Endothelial cell of umbilical vein (primary cell): ENCODE measurements at regions not wholly inside any gene's neighbourhood (a gene's known extent, or its start where the extent isn't known, plus 50 kb on each side); places are given as distances from the start of the nearest gene placed in this dataset.
"Not testable (repeated sequence)": the region's sequence is repeated elsewhere in the genome, so short reads cannot be mapped to it uniquely, and the experiment has no call there.

Experiments used
- BruUV-seq: library from RNA; stranded (reverse); fragments of 400-500 nt; replicated peaks from 2 replicates; lab custom pipeline; 2021; lab: Mats Ljungman, UMichigan
- CTCF ChIA-PET: fragments of 300-600, 350-600 bp; sonication (Branson Sonifier 250); formaldehyde crosslinking; loops from one replicate; lab custom pipeline; 2021; ENCODE audit warnings: antibody characterized with exemption, inconsistent platforms; lab: Charles Lee
- POLR2A ChIA-PET: fragments of 300-600, 350-600 bp; sonication (Branson Sonifier 250); formaldehyde crosslinking; loops from one replicate; lab custom pipeline; 2021; ENCODE audit warnings: antibody characterized with exemption, inconsistent platforms; lab: Charles Lee
- DNase-seq: peaks from one replicate; pipeline ENCODE4 v3.0.0-alpha.2; 2011; ENCODE audit warnings: low read depth, low spot score
- FAIRE-seq: peaks from 2 replicates; lab custom pipeline; 2011; peaks lifted over from hg19 to GRCh38; lab: Jason Lieb, UNC
- H2AFZ ChIP-seq: 2 replicates; pipeline ENCODE4 v1.6.0; 2012; ENCODE audit warnings: low read depth, low read length, control low read depth, inconsistent platforms
- H3K27ac ChIP-seq: 2 replicates; pipeline ENCODE4 v1.5.1; 2011; ENCODE audit warnings: low read depth, mild to moderate bottlenecking, control low read depth, low read length, moderate library complexity; ENCODE audit not compliant: insufficient read depth
- H3K27me3 ChIP-seq, 2 experiments: 2 replicates each; pipeline versions ENCODE4 v1.6.0 to v1.6.1; 2011; ENCODE audit warnings: low read length in 2 of 2, mixed read lengths in 1 of 2; ENCODE audit not compliant: control insufficient read depth in 2 of 2, insufficient read depth in 2 of 2
- H3K36me3 ChIP-seq, 2 experiments: 2 replicates in 1 of 2; 3 replicates in 1 of 2; pipeline ENCODE4 v1.5.1; 2011; ENCODE audit warnings: low read length in 2 of 2, mild to moderate bottlenecking in 1 of 2, moderate library complexity in 1 of 2; ENCODE audit not compliant: control insufficient read depth in 2 of 2, insufficient read depth in 2 of 2; ENCODE audit errors: extremely low read depth in 1 of 2
- H3K4me1 ChIP-seq: 3 replicates; pipeline ENCODE4 v1.5.1; 2011; ENCODE audit warnings: mild to moderate bottlenecking, low read length; ENCODE audit not compliant: control insufficient read depth, insufficient read depth; ENCODE audit errors: extremely low read depth
- H3K4me2 ChIP-seq: 2 replicates; pipeline ENCODE4 v1.6.1; 2011; ENCODE audit warnings: low read length, control low read depth, mixed read lengths; ENCODE audit not compliant: insufficient read depth
- H3K4me3 ChIP-seq, 3 experiments: fragments of 200-600 bp in 1 of 3; sonication (generic), shearing (Covaris generic) in 1 of 3; replicated peaks in 1 of 3; 2 replicates each; pipeline ENCODE4 v1.5.1; 2011 to 2016; ENCODE audit warnings: control low read depth in 3 of 3, low read length in 3 of 3, mild to moderate bottlenecking in 2 of 3, inconsistent platforms in 1 of 3, low read depth in 1 of 3, moderate library complexity in 1 of 3; ENCODE audit not compliant: insufficient read depth in 1 of 3
- H3K79me2 ChIP-seq: 2 replicates; pipeline ENCODE4 v1.6.0; 2012; ENCODE audit warnings: low read length, inconsistent platforms; ENCODE audit not compliant: control insufficient read depth, insufficient read depth
- H3K9ac ChIP-seq: replicated peaks from 2 replicates; pipeline ENCODE3; 2011; ENCODE audit warnings: low read length, control low read depth; ENCODE audit not compliant: insufficient read depth; ENCODE audit errors: extremely low read depth
- H3K9me1 ChIP-seq: replicated peaks from 3 replicates; pipeline ENCODE4 v1.6.0; 2011; ENCODE audit warnings: mild to moderate bottlenecking, low read length; ENCODE audit not compliant: control insufficient read depth, insufficient read depth; ENCODE audit errors: extremely low read depth
- H3K9me3 ChIP-seq: replicated peaks from 2 replicates; pipeline ENCODE4 v1.5.1; 2012; ENCODE audit warnings: low read length, inconsistent platforms; ENCODE audit not compliant: control insufficient read depth, insufficient read depth
- H4K20me1 ChIP-seq: replicated peaks from 2 replicates; pipeline ENCODE3; 2011; ENCODE audit warnings: mild to moderate bottlenecking, low read length; ENCODE audit not compliant: control insufficient read depth, insufficient read depth; ENCODE audit errors: extremely low read depth
- CTCF ChIP-seq, 2 donors: IDR thresholded peaks; 1 replicate in 1 of 2; 2 replicates in 1 of 2; pipeline ENCODE4 v1.5.1; 2011; ENCODE audit warnings: low read length in 2 of 2, mild to moderate bottlenecking in 2 of 2, moderate library complexity in 2 of 2, control low read depth in 1 of 2, inconsistent platforms in 1 of 2, low read depth in 1 of 2; ENCODE audit not compliant: insufficient read depth in 1 of 2; ENCODE audit errors: extremely low read depth in 1 of 2
- EZH2 ChIP-seq: IDR thresholded peaks from 2 replicates; pipeline ENCODE4 v1.6.1; 2012; ENCODE audit warnings: borderline replicate concordance, low read depth, mild to moderate bottlenecking, moderate library complexity, low read length, inconsistent platforms; ENCODE audit not compliant: severe bottlenecking
- FOS ChIP-seq: IDR thresholded peaks from 2 replicates; pipeline ENCODE4 v1.6.1; 2011; ENCODE audit warnings: mild to moderate bottlenecking, low read length, moderate library complexity, borderline replicate concordance; ENCODE audit not compliant: insufficient read depth
- GATA2 ChIP-seq: IDR thresholded peaks from 2 replicates; pipeline ENCODE4 v1.7.0; 2011; ENCODE audit warnings: low read depth, mild to moderate bottlenecking, moderate library complexity, mixed read lengths, low read length; ENCODE audit not compliant: insufficient read length, insufficient read depth
- JUN ChIP-seq: IDR thresholded peaks from 2 replicates; pipeline ENCODE4 v1.6.1; 2011; ENCODE audit warnings: borderline replicate concordance, low read depth; ENCODE audit not compliant: insufficient read length, insufficient read depth
- MAX ChIP-seq: IDR thresholded peaks from 2 replicates; pipeline ENCODE4 v1.6.1; 2011; ENCODE audit not compliant: insufficient read depth, insufficient read length
- MYC ChIP-seq: IDR thresholded peaks from one replicate; pipeline ENCODE4 v1.6.1; 2011; ENCODE audit warnings: mild to moderate bottlenecking, low read depth, low read length
- POLR2A ChIP-seq: IDR thresholded peaks from 2 replicates; pipeline ENCODE4 v1.6.1; 2012; ENCODE audit warnings: low read depth, mild to moderate bottlenecking, control low read depth, low read length
- POLR2AphosphoS5 ChIP-seq: IDR thresholded peaks from 2 replicates; pipeline ENCODE4 v1.6.1; 2012; ENCODE audit warnings: low read depth, mild to moderate bottlenecking, control low read depth, low read length, moderate library complexity; ENCODE audit not compliant: insufficient read depth
- dilution Hi-C: fragments of 300-500 bp; cut with MboI; formaldehyde crosslinking; loops from one replicate; pipeline ENCODE4 v1.15.0; 2019; ENCODE audit warnings: low sequenced_read_pairs; ENCODE audit not compliant: extremely low pct_ligation_motif_present
- intact Hi-C: fragments of 100-400 bp; cut with micrococcal nuclease; formaldehyde crosslinking; loops from one replicate; pipeline ENCODE4 v1.10.0; 2022

DNA sequence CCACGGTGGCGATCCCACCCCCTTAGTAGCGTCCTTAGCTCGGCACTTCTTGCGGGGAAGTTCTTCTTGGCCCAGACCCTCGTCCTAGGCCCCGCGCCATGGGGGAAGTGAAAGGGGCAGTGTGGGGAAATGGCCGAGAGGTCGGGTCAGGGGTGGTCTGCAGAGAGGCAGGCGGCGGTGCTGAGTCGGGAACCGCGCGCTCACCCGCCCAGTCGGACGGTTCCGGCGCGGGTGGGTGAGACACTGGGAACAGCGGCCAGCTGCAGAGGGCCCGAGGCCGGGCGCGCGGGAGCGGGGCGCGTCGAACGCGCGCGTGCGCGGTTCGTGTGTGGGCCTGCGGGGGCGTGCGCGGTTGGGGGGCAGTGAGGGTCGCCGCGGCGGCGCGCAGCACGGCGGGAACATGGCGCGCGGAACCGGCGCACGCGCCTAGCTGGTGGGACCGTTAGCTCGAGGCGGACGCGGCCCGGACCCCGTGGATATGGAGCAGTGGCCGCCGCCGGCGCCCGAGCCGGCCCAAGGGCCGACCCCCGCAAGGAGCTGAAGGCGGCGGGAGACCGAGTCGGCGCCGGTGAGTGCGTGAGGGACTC, 246.9 kb downstream of the GOLGA6L6 start:
- Histone ChIP-seq H3K79me2 (no peaks in the 10 kb centered on the region), H2AFZ (no peak overlapping the region), H3K9me1 (no peaks in the 10 kb centered on the region), H3K27me3 (no peaks in the 10 kb centered on the region), H3K4me3 (no peak overlapping the region), H3K27ac (no peak overlapping the region), H3K9ac (no peak overlapping the region), H3K36me3 (no peaks in the 10 kb centered on the region), H3K4me1 (no peaks in the 10 kb centered on the region), H3K4me2 (no peak overlapping the region), H4K20me1 (no peaks in the 10 kb centered on the region), H3K9me3 (peaks cover 30% of the 10 kb centered on the region)
- no TSS peak for BruUV-seq
- TF ChIP-seq JUN = no peak
- TF ChIP-seq POLR2A = no peak
- TF ChIP-seq MAX = no peak
- no peak for TF ChIP-seq GATA2
- TF ChIP-seq FOS = no peak
- no peak for TF ChIP-seq EZH2
- TF ChIP-seq POLR2AphosphoS5 = no peak
- TF ChIP-seq CTCF (IDR thresholded peaks at IDR 0.05; ENCODE audit: extremely low read depth in 1 of 2, insufficient read depth in 1 of 2, low read depth in 1 of 2, low read length in 2 of 2) = no peak
- no peak for TF ChIP-seq MYC
- dilution Hi-C loops (no loop called here), intact Hi-C loops (no loop called here)
- no peak for FAIRE-seq
- ChIA-PET CTCF (no interaction called here), POLR2A (no interaction called here)
- DNase-seq = no peak

GRCh38 chr15:20292422-20293005, 249.1 kb downstream of the GOLGA6L6 start:
- H3K4me3 ChIP-seq, H3K27me3 ChIP-seq, POLR2A ChIA-PET, H3K4me2 ChIP-seq, DNase-seq, H3K27ac ChIP-seq, H3K36me3 ChIP-seq, H3K4me1 ChIP-seq, H4K20me1 ChIP-seq, dilution Hi-C loops, CTCF ChIA-PET, H2AFZ ChIP-seq, H3K79me2 ChIP-seq, intact Hi-C loops, BruUV-seq, FAIRE-seq, H3K9me1 ChIP-seq, H3K9ac ChIP-seq: not testable (repeated sequence)
- H3K9me3 ChIP-seq = peaks cover 34% of the 10 kb centered on the region

DNA sequence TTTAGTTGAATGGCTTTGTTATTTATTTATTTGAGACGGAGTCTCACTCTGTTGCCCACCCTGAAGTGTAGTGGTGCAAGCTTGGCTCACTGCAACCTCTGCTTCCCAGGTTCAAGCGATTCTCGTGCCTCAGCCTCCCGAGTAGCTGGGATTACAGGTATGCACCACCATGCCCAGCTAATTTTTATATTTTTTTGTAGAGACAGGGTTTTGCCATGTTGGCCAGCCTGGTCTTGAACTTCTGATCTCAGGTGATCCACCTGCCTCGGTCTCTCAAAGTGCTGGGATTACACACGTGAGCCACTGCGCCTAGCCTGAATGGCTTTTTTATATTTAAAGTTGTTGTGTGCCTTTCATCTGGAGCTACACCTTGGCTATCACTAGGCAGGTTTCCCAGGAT, 250.0 kb downstream of the GOLGA6L6 start:
- H4K20me1 ChIP-seq, H3K36me3 ChIP-seq, FAIRE-seq, H3K4me1 ChIP-seq, DNase-seq, H2AFZ ChIP-seq, H3K4me3 ChIP-seq, H3K9me1 ChIP-seq, H3K4me2 ChIP-seq, H3K79me2 ChIP-seq, dilution Hi-C loops, BruUV-seq, H3K27me3 ChIP-seq, H3K9ac ChIP-seq, POLR2A ChIA-PET, H3K27ac ChIP-seq, intact Hi-C loops, CTCF ChIA-PET: not testable (repeated sequence)
- H3K9me3 ChIP-seq = peaks cover 34% of the 10 kb centered on the region
